NT2/D1 (cell line): ENCODE measurements at regions not wholly inside any gene's neighbourhood (a gene's known extent, or its start where the extent isn't known, plus 50 kb on each side); places are given as distances from the start of the nearest gene placed in this dataset.

ENCODE experiments used
- SUZ12 ChIP-seq: IDR thresholded peaks from 2 replicates; pipeline ENCODE4 v1.6.1; 2011; ENCODE audit not compliant: insufficient read length, insufficient read depth; ENCODE audit errors: extremely low read depth
- ZNF274 ChIP-seq: IDR thresholded peaks from 2 replicates; pipeline ENCODE4 v1.6.1; 2011; ENCODE audit warnings: mild to moderate bottlenecking, low read depth, low read length

- TF ChIP-seq ZNF274 (no peak), SUZ12 (no peak)
Observed at GRCh38 chr22:33996824-33997223, 76.5 kb upstream of the LARGE1 start.
